Fibroblast of the aortic adventitia (primary cell): ENCODE measurements at regions not wholly inside any gene's neighbourhood (a gene's known extent, or its start where the extent isn't known, plus 50 kb on each side); places are given as distances from the start of the nearest gene placed in this dataset.

Source experiments
- DNase-seq: peaks from one replicate; pipeline ENCODE4 v3.0.0-alpha.2; 2010; ENCODE audit warnings: low read depth
- H3K4me3 ChIP-seq: 2 replicates; pipeline ENCODE4 v1.5.1; 2011; ENCODE audit warnings: low read depth, mild to moderate bottlenecking, control low read depth, low read length, moderate library complexity
- TF ChIP-seq, protein P1 (sequence below): IDR thresholded peaks from 2 replicates; pipeline ENCODE4 v1.5.1; 2011; ENCODE audit warnings: mild to moderate bottlenecking, low read length, control low read depth, inconsistent platforms; ENCODE audit not compliant: insufficient read depth

DNA sequence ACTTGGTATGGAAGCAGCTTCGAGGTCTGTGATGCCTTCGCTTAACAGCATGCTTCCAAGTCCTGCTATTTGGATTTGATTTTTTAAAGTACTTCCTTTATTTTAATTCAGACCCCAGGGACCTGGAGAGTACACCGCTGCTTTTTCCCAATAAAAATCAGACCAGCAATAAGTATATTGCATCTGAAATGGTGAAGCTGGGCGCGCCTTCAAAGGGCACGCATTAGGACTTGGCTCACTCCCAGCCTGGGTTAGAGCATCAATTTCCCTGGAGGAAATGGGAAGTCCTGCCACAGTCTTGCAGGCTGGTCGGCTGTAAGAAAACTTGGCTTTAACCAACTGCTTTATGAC, 325.1 kb downstream of the RRAGC start:
- H3K4me3 ChIP-seq = no peak overlapping the region
- DNase-seq = no peak
- TF ChIP-seq, protein P1, sequence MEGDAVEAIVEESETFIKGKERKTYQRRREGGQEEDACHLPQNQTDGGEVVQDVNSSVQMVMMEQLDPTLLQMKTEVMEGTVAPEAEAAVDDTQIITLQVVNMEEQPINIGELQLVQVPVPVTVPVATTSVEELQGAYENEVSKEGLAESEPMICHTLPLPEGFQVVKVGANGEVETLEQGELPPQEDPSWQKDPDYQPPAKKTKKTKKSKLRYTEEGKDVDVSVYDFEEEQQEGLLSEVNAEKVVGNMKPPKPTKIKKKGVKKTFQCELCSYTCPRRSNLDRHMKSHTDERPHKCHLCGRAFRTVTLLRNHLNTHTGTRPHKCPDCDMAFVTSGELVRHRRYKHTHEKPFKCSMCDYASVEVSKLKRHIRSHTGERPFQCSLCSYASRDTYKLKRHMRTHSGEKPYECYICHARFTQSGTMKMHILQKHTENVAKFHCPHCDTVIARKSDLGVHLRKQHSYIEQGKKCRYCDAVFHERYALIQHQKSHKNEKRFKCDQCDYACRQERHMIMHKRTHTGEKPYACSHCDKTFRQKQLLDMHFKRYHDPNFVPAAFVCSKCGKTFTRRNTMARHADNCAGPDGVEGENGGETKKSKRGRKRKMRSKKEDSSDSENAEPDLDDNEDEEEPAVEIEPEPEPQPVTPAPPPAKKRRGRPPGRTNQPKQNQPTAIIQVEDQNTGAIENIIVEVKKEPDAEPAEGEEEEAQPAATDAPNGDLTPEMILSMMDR = no peak

DNA sequence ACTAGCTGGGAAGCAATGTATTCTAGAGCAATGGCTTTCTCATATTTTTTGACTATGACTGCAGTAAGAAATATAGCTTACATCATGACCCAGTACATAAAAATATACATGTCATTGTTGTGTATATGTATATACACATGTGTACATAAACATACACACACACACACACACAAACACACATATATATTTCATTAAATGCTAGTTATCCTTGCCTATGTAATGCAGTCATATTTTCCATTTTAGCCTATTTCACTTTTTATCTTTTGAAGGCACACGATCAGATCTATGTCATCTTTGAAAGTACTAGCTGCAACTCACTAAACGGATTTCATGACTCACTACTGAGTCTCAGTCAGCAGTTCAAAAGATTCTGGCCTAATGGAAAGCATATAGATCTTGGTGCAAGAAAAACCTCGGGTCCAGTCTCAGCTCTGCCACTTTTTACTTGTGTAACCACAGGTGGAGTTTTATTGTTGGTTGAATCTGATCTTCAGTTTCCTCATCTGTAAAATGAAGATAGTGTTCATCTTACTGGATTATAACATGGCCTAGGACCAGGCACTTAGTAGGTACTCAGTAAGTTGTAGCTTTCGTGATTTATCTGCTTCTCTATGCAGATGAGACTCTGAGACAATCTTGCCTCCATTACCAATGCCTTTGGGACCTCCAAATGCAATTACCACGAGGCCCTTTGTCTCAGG, 325.6 kb downstream of the RRAGC start:
- TF ChIP-seq, protein P1 = no peak
- DNase-seq = no peak
- H3K4me3 ChIP-seq = no peak overlapping the region

DNA sequence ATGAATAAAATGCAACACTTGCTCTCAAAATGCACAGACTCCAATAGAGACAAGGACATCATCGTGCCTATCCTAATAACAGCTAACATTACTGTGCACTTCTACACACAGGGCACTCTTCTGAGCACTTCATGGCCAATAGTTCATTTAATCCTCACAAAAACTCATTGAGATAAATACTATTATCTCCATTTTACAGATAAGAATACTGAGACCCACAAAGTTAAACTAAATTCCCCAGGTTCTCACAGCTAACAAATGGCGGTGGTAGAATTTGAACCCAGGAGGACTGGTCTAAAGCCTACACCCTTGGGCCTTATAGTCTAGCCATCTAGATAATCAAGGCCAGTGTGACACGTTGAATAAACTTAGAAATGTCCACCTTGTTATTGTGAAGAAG, 328.6 kb downstream of the RRAGC start:
- TF ChIP-seq, protein P1 = no peak
- no peak overlapping the region for H3K4me3 ChIP-seq
- DNase-seq = no peak

DNA sequence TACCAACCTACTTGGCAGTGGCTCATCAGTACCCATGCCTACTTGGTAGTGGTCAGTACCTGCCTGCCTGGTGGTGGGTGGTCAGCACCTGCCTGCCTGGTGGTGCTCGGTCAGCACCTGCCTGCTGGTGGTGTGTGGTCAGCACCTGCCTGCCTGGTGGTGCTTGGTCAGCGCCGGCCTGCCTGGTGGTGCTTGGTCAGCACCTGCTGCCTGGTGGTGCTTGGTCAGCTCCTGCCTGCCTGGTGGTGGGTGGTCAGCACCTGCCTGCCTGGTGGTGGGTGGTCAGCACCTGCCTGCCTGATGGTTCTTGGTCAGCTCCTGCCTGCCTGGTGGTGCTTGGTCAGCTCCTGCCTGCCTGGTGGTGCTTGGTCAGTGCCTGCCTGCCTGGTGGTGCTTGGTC, 329.6 kb downstream of the RRAGC start:
- no peak for DNase-seq
- TF ChIP-seq, protein P1 = no peak
- H3K4me3 ChIP-seq = no peak overlapping the region

DNA sequence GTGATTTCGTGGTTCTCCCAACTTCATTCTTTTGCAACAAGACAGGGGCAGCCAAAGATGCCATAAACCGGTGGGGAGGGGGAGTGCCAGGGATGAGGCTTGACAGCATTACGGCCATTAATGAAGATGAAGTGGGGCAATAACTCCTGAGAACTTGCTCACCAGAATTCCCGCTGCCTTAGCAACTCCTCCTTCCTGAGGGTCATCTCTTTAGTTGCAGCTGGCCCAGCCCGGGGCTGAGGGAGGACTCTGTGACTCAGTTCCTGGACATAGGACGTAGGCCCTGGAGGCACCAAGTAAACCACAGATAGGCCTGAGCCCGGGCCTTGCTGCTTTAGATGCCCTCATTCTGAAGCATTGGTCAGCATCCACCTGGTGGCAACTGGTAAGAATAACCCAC, 330.2 kb downstream of the RRAGC start:
- DNase-seq = no peak
- H3K4me3 ChIP-seq = no peak overlapping the region
- TF ChIP-seq, protein P1 = no peak

DNA sequence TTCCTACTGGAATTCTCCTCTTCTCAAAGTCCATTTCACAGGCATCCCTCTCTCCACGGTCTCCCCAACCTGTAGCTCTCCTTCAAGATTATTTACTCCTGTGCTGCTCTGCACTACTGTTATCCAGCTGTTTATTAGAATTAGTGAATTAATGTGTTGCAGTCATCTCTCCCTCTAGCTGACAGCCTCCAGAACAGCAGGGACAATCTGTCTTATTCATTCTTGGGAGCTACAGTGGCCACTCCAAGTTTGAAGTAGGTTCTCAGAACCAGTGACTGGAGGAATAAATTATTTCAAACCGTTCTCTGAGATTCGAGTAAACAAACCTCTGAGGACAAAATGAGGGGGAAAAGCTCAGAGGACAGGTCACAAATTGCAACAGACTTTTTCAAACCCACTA, 330.9 kb downstream of the RRAGC start:
- TF ChIP-seq, protein P1 = no peak
- no peak for DNase-seq
- H3K4me3 ChIP-seq = no peak overlapping the region

DNA sequence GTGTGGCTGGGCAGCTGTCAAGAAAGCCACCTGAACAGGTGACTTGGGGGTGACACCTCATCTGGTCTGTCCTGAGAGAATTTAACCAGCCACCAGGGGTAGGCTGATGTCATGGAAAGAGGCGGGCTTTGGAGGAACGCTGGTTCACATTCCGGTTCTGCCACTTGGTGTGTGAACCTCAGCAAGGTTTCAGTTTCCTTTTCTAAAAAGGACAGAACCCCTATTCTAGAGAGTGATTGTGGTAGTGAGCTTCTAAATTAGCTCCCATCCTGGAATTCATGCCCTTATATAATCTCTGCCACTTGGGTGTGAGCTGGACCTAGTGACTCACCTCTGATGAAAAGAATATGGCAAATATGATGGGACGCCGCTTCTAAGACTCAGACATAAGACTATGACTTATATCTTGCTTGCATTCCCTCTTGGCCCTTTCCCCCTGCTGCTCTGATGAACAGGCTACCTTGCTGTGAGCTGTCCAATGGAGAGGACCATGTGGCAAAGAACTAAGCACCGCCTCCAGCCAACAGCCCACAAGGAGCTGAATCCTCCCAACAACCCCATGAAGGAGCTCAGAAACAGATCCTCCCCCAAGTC, 332.1 kb downstream of the RRAGC start:
- TF ChIP-seq, protein P1 = no peak
- DNase-seq = no peak
- H3K4me3 ChIP-seq = no peak overlapping the region
